ENCODE measurements at regions not wholly inside any gene's neighbourhood (a gene's known extent, or its start where the extent isn't known, plus 50 kb on each side); places are given as distances from the start of the nearest gene placed in this dataset.

GRCh38 chr10:57890691-57891090, 377.0 kb downstream of the IPMK start:
- TF ChIP-seq POLR2A (IDR thresholded peaks at IDR 0.05) (no peak), CTCF (IDR thresholded peaks at IDR 0.05) (no peak)

All from esophagus squamous epithelium (tissue), 4 donors.